ENCODE measurements at regions not wholly inside any gene's neighbourhood (a gene's known extent, or its start where the extent isn't known, plus 50 kb on each side); places are given as distances from the start of the nearest gene placed in this dataset.

DNA sequence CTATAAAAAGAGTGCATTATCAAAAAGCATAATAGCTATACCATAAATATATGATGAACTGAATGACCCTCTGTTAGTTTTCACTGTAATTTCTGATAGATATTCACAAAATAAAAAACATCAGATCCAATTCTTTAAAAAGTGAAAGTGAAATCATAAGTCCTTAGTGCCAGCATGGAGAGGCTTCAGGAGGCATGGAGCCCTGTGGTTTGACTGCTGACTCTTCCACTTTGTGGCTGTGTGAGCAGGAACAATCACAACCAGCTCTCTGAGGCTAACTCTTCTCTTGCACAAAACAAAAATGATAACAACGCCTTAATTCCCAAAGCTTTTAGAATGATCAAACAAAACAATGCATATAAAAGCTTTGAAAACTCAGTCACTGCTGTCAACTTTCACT, 1143.9 kb downstream of the PDHA2 start:
- TF ChIP-seq CTCF (conservative IDR thresholded peaks at IDR 0.05; ENCODE audit: low read depth, low read length) (no peak), EZH2 (IDR thresholded peaks at IDR 0.05; ENCODE audit: borderline replicate concordance, low read depth, low read length, poor library complexity, severe bottlenecking) (no peak)

Data from A673 (cell line).